Adipocyte (in vitro differentiated cells): ENCODE measurements at regions not wholly inside any gene's neighbourhood (a gene's known extent, or its start where the extent isn't known, plus 50 kb on each side); places are given as distances from the start of the nearest gene placed in this dataset.
A peak's percentile ranks its signal among the peaks of the same experiment; 100 is the strongest.
"Not testable (repeated sequence)": the region's sequence is repeated elsewhere in the genome, so short reads cannot be mapped to it uniquely, and the experiment has no call there.

Source experiments
- DNase-seq: peaks from one replicate; pipeline ENCODE4 v3.0.0-alpha.2; 2015; ENCODE audit warnings: low read depth
- H3K27me3 ChIP-seq: replicated peaks from 2 replicates; pipeline ENCODE4 v1.7.0; 2013; ENCODE audit warnings: mild to moderate bottlenecking, low read length, moderate library complexity; ENCODE audit not compliant: control insufficient read depth, insufficient read depth
- H3K36me3 ChIP-seq: 2 replicates; pipeline ENCODE4 v1.7.0; 2013; ENCODE audit warnings: low read length, mild to moderate bottlenecking, moderate library complexity; ENCODE audit not compliant: control insufficient read depth, insufficient read depth, severe bottlenecking
- H3K4me1 ChIP-seq: 2 replicates; pipeline ENCODE4 v1.7.0; 2013; ENCODE audit warnings: mild to moderate bottlenecking, low read length, moderate library complexity; ENCODE audit not compliant: control insufficient read depth, insufficient read depth
- H3K4me3 ChIP-seq: 2 replicates; pipeline ENCODE4 v1.7.0; 2013; ENCODE audit warnings: mild to moderate bottlenecking, low read length, moderate library complexity
- H3K9ac ChIP-seq: 2 replicates; pipeline ENCODE4 v1.7.0; 2013; ENCODE audit warnings: mild to moderate bottlenecking, low read length, moderate library complexity
- H3K9me3 ChIP-seq: 2 replicates; pipeline ENCODE4 v1.7.0; 2013; ENCODE audit warnings: mild to moderate bottlenecking, low read length, moderate library complexity; ENCODE audit not compliant: control insufficient read depth

DNA sequence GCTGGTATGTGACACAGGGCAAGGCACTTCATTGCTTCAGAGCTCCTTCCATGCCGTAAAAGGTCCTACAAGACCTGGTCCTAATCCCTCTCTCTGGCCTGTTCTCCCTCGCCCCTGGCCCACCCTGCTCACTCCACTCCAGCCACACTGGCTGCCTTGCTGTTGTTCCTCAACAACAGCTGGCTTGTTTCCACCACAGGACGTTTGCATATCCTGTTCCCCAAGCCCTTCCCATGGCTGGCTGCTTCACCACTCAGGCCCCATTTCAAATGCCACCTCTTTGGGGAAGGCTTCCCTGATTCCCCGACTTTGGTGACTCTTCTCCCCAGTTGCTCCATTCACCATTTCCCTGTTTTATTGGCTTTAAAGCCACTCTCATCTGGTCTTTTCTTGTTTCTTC lies 129.1 kb upstream of the ALDH3B2 start:
- H3K9ac ChIP-seq: not testable (repeated sequence)

DNA sequence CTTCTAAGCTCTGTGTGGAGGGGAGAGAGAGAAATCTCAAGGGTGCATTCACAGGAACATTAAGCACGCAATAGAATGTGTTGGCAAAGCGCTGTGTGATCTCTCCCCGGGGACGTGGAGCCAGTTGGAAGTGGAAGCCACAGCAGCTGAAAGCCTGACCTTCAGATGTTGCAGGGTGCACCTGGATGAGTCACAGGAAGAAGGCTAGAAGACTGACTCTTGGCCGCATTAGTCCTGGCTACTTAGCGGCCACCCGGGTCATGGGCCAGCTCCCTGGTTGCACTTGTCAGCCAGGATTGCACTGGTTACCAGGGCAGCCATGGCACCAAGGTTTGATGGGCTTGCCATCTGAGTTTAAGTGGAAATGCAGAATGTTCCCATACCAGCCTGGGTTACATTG lies 128.6 kb upstream of the ALDH3B2 start:
- not testable (repeated sequence) for H3K9me3 ChIP-seq, H3K9ac ChIP-seq, H3K4me3 ChIP-seq, H3K27me3 ChIP-seq, DNase-seq, H3K4me1 ChIP-seq, H3K36me3 ChIP-seq

More for the DNA sequence above, 129.1 kb upstream of the ALDH3B2 start:
- H3K4me3 ChIP-seq, H3K36me3 ChIP-seq, H3K27me3 ChIP-seq, H3K4me1 ChIP-seq, DNase-seq, H3K9me3 ChIP-seq: not testable (repeated sequence)

DNA sequence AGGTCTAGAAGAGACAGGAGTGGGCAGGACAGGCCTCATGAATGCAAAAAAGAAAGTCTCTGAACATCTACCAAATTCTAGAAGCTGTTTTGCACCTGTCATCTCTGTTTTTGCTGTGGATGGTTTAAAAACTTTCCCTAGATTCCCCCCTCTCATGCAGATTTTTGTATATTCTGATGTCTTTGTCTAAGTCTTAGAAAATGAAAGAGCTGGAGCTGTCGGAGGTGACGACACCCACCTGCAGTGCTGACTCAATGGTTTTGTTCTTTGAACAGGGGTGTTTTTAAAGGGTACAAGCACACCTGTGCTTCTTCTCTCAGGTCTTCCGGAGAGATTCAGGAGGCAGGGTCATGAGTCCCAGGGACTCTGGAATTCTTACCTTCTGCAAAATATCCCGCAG lies 128.2 kb upstream of the ALDH3B2 start:
- not testable (repeated sequence) for H3K4me1 ChIP-seq, H3K9ac ChIP-seq, DNase-seq, H3K9me3 ChIP-seq, H3K4me3 ChIP-seq, H3K36me3 ChIP-seq, H3K27me3 ChIP-seq

DNA sequence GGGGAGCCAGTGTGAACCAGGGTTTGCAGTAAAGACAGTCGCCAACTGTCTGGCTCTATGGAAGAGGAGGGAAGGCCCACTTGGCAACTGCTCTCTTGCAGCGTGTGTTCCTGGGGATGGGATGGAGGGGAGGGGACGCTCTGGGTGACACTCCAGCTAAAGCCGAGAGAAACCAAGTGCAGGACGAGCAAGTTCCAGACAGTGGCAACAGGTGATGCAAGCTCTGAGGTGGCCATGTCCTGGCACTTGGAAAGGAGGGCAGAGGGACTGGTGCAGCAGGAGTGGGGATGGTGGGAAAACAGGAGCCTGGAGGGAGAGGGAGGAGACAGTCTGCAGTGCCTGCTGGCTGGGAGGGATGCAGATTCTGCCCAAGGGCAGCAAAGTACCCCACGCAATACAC lies 127.0 kb upstream of the ALDH3B2 start:
- H3K36me3 ChIP-seq, H3K9ac ChIP-seq, DNase-seq, H3K27me3 ChIP-seq, H3K9me3 ChIP-seq, H3K4me3 ChIP-seq, H3K4me1 ChIP-seq: not testable (repeated sequence)

DNA sequence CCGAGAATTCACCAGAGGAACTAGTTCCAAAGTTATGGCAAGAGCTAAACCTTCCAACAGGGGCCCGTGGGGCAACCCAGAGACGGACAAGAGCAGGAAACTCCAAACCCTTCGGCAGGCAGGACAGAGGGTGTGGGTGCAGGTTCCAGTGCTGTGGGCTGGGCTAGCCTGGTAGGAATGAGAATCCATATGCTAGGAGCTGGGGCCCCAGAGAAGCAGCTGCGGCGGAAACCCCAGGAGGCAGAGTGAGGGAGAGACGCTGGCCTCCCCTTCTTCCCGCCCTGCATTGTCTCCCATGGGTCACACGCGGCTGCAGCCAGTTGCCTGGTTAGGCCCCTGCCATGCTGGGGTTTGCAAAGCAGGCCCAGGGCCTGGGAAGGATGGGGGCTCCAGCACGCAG lies 126.2 kb upstream of the ALDH3B2 start:
- H3K4me3 ChIP-seq, H3K36me3 ChIP-seq, H3K4me1 ChIP-seq, DNase-seq, H3K9ac ChIP-seq, H3K9me3 ChIP-seq, H3K27me3 ChIP-seq: not testable (repeated sequence)

DNA sequence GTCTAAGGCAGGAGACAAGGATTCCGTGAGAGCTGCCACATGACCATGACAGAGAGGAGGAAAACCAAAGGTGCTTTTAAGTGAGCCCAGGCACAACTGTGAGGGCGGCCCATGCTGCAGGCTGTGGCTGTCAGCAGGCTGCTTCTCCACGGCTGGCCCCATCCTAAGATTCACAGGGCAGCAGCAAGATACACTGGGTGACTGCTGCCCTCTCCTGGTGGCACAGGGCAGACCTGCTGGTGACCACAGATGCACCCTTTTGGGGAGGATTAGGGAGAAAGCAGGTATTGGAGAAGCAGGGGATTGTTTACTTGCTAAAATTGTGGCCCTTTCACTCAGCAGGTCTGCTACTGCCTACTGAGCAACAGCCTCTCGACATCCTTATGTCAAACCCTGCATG lies 125.4 kb upstream of the ALDH3B2 start:
- DNase-seq, H3K4me3 ChIP-seq, H3K9me3 ChIP-seq, H3K4me1 ChIP-seq, H3K9ac ChIP-seq, H3K27me3 ChIP-seq, H3K36me3 ChIP-seq: not testable (repeated sequence)

DNA sequence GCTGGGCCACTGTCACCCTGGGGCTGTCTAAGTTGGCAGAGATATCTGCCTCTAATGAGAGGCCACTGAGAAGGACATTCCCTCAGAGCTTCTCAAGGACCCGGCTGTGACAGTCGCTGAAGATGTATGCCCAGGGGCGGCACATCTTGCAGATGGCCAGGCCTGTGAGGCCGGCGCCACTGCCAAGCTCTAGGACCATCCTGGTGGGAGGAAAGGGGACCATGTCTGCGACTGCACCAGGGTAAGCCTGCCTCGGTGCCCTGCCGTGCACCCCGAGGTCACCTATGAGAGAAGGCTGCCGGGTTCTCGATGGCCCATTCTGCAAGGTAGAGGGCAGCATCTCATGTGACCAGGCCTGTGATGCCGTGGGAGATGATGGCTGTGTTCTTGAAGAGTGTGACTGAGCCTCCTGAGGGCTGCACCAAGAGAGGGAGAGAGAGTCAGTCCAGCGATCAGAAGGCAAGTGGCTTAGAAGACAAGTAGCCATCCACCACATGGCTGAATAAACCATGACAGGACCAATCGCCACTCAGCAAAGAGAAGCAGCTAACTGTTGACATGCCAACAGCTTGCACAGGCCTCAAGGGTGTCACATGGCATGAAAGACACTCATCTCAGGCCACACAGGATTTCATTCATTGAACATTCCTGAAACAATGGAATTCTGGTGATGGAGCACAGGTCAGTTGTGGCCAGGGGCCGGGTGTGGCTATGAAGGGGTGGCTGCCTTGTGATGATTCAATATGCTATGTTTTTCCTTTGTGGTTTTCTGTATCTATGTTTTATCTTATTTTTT lies 123.5 kb upstream of the ALDH3B2 start:
- H3K4me3 ChIP-seq, H3K27me3 ChIP-seq, H3K9ac ChIP-seq, H3K36me3 ChIP-seq, H3K9me3 ChIP-seq, H3K4me1 ChIP-seq: not testable (repeated sequence)
- DNase-seq: peak; percentile 4

DNA sequence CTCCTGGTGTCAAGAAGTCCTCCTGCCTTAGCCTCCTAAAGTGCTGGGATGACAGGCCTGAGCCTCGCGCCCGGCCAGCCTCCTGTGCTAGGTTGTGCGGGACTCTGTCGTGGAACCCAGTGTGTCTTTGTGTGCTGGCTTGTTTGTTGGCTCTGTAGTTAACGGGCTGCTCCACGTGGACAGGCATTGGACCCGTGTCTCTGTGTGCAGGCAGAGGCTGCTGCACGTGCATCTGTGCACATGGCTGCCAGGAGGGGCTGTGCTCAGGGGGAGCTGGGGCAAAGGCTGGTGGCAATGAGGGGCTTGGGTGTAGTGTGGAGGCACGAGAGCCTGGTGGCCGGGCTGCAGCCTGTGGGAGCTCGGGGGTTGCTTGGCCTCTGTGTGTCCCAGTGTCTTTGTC lies 121.3 kb upstream of the ALDH3B2 start:
- no peaks in the 10 kb centered on the region for H3K36me3 ChIP-seq
- DNase-seq: no peak
- H3K27me3 ChIP-seq: no peaks in the 10 kb centered on the region
- H3K4me1 ChIP-seq: no peaks in the 10 kb centered on the region
- H3K9ac ChIP-seq: no peak overlapping the region
- H3K4me3 ChIP-seq: no peak overlapping the region
- no peaks in the 10 kb centered on the region for H3K9me3 ChIP-seq

DNA sequence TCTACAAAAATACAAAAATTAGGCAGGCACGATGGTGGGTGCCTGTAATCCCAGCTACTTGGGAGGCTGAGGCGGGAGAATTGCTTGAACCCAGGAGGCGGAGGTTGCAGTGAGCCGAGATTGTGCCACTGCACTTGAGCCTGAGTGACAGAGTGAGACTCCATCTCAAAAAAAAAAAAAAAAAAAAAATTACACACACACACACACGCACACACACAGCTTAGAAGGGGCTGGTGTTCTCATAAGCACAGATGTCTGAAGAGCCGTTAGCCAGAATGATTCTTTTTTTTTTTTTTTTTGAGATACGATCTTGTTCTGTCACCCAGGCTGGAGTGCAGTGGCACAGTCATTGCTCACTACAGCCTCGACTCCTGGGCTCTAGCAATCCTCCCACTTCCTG lies 119.3 kb upstream of the ALDH3B2 start:
- not testable (repeated sequence) for DNase-seq, H3K9me3 ChIP-seq, H3K4me1 ChIP-seq

DNA sequence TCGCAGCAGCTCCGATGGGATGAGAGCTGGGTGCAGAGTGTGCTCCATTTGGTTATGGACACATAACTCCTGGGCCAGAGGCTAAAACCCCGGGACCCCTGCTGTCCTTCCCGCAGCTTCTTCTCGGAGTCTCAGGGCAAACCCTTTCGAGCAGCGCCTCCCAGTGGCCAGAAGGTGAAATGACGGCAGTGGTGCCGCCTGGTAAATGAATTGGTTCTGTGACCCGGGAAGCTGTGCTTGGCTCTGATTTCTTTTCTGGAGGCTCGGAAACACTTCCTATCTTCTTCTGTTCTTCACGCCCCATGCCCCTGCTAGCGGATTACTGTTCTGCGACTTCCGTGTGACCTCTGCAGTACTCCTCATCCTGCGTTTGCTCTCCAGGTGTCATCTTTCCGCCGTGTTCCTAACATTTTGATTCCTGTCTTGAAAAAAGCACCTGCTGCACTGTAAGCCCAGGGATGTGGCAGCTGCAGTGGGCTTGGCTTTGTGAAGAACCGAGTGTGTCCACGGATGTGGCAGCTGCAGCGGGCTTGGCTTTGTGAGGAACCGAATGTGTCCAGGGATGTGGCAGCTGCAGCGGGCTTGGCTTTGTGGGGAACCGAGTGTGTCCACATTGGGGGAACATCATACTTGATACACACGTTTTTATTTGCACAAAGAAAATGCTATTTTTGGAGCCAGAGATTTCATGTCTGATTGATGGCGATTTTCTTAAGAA lies 118.0 kb upstream of the ALDH3B2 start:
- DNase-seq, H3K9me3 ChIP-seq, H3K4me1 ChIP-seq, H3K9ac ChIP-seq, H3K36me3 ChIP-seq, H3K4me3 ChIP-seq, H3K27me3 ChIP-seq: not testable (repeated sequence)

More for the DNA sequence above, 119.3 kb upstream of the ALDH3B2 start:
- not testable (repeated sequence) for H3K4me3 ChIP-seq, H3K36me3 ChIP-seq, H3K27me3 ChIP-seq, H3K9ac ChIP-seq

DNA sequence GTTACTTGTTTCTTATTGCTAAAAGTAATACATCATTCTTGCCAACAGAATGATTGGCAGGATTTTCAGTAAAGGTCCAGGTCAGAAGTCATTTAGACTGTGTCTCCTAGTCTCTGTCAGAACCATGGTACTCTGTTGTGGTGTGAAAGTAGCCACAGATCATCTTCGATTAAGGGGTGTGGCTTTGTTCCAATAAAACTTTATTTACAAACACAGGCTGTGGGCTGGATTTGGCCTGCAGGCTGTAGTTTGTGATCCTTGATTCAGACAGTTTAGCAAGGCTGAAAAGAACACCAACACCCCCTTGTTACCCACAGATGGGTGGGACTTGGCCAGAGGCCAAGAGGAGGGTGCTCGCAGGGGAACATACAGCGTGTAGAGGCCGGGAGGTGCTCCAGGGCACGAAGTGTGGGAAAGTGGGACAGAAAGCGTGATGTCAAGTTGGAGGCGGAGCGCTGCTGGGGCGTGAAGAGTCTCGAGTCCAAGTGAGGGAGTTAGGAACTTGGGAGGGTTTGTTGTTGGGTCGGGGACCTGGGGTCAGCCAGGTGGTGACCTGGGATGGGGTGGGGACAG lies 117.3 kb upstream of the ALDH3B2 start:
- not testable (repeated sequence) for H3K9ac ChIP-seq, H3K4me1 ChIP-seq, H3K27me3 ChIP-seq, H3K9me3 ChIP-seq, DNase-seq, H3K4me3 ChIP-seq, H3K36me3 ChIP-seq
